Fibroblast of the aortic adventitia (primary cell): ENCODE measurements at regions not wholly inside any gene's neighbourhood (a gene's known extent, or its start where the extent isn't known, plus 50 kb on each side); places are given as distances from the start of the nearest gene placed in this dataset.

ENCODE experiments used
- DNase-seq: peaks from one replicate; pipeline ENCODE4 v3.0.0-alpha.2; 2010; ENCODE audit warnings: low read depth
- H3K4me3 ChIP-seq: 2 replicates; pipeline ENCODE4 v1.5.1; 2011; ENCODE audit warnings: low read depth, mild to moderate bottlenecking, control low read depth, low read length, moderate library complexity
- CTCF ChIP-seq: IDR thresholded peaks from 2 replicates; pipeline ENCODE4 v1.5.1; 2011; ENCODE audit warnings: mild to moderate bottlenecking, low read length, control low read depth, inconsistent platforms; ENCODE audit not compliant: insufficient read depth

- no peak for TF ChIP-seq CTCF
- no peak for DNase-seq
- no peak overlapping the region for H3K4me3 ChIP-seq
Measured at GRCh38 chr3:77837456-77838025, 797.6 kb downstream of the ROBO2 start.

- DNase-seq, result no peak
- TF ChIP-seq CTCF, result no peak
- no peak overlapping the region for H3K4me3 ChIP-seq
Measured at GRCh38 chr3:77859156-77859555, 819.3 kb downstream of the ROBO2 start.

GRCh38 chr3:77868725-77869124 lies 828.8 kb downstream of the ROBO2 start:
- DNase-seq, result no peak
- no peak for TF ChIP-seq CTCF
- H3K4me3 ChIP-seq, result no peak overlapping the region

- TF ChIP-seq CTCF, result no peak
- no peak overlapping the region for H3K4me3 ChIP-seq
- no peak for DNase-seq
Measured at GRCh38 chr3:77869423-77869822, 829.5 kb downstream of the ROBO2 start.

GRCh38 chr3:77871436-77871835 lies 831.5 kb downstream of the ROBO2 start:
- no peak overlapping the region for H3K4me3 ChIP-seq
- DNase-seq, result no peak
- TF ChIP-seq CTCF, result no peak

DNA sequence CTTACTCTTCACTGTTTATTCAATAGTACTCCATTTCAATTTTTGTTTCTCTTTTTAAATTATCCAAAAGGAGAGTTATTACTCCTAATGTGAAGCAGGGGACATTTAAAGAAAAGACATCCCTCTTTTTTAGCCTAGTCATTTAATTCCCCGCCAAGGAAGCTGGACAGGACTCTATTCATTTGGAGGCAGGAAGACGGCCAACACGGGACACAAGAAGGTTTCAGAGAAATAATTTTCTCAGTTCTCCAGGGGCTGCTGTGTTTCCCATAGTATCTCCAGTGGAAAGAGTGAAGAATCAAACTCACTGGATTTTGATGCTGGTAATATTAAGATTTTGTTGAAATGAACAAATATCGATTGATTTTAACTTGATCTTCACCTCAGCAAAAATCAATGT lies 833.7 kb downstream of the ROBO2 start:
- DNase-seq, result no peak
- H3K4me3 ChIP-seq, result no peak overlapping the region
- no peak for TF ChIP-seq CTCF

DNA sequence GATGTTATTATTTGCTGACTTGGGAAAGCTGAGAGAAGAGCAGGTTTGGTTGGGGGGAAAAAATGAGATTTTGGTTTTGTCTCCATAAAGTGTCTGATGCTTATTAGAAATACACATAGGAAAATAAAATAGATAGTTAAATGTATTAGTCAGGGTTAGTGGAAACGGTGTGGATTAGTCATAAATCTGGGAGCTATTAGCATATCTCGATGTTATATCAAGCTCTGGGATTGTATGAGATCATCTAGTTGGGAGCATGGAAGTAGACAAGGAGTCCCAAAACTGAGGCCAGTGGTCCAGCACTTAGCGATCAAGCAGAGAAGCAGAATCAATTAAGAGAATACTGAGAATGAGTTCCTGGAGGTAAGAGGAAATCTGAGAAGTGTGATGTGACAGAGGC lies 845.5 kb downstream of the ROBO2 start:
- no peak for DNase-seq
- TF ChIP-seq CTCF, result no peak
- no peak overlapping the region for H3K4me3 ChIP-seq
